HL-60 (cell line): ENCODE measurements at regions not wholly inside any gene's neighbourhood (a gene's known extent, or its start where the extent isn't known, plus 50 kb on each side); places are given as distances from the start of the nearest gene placed in this dataset.

ENCODE experiments used
- GABPA ChIP-seq: IDR thresholded peaks from 2 replicates; pipeline ENCODE4 v1.6.1; 2012; ENCODE audit warnings: low read depth
- POLR2AphosphoS5 ChIP-seq: IDR thresholded peaks from 2 replicates; pipeline ENCODE4 v1.6.1; 2012; ENCODE audit warnings: low read depth
- REST ChIP-seq: IDR thresholded peaks from 2 replicates; pipeline ENCODE4 v1.6.1; 2012; ENCODE audit warnings: low read depth; ENCODE audit not compliant: insufficient replicate concordance
- SPI1 ChIP-seq: IDR thresholded peaks from 2 replicates; pipeline ENCODE4 v1.6.1; 2012; ENCODE audit warnings: low read depth, mild to moderate bottlenecking, borderline replicate concordance
- TF ChIP-seq, protein P1 (sequence below): IDR thresholded peaks from one replicate; pipeline ENCODE4 v1.5.1; 2011; ENCODE audit warnings: low read length, control low read depth, inconsistent platforms; ENCODE audit not compliant: insufficient read depth

- TF ChIP-seq, protein P1, sequence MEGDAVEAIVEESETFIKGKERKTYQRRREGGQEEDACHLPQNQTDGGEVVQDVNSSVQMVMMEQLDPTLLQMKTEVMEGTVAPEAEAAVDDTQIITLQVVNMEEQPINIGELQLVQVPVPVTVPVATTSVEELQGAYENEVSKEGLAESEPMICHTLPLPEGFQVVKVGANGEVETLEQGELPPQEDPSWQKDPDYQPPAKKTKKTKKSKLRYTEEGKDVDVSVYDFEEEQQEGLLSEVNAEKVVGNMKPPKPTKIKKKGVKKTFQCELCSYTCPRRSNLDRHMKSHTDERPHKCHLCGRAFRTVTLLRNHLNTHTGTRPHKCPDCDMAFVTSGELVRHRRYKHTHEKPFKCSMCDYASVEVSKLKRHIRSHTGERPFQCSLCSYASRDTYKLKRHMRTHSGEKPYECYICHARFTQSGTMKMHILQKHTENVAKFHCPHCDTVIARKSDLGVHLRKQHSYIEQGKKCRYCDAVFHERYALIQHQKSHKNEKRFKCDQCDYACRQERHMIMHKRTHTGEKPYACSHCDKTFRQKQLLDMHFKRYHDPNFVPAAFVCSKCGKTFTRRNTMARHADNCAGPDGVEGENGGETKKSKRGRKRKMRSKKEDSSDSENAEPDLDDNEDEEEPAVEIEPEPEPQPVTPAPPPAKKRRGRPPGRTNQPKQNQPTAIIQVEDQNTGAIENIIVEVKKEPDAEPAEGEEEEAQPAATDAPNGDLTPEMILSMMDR = no peak
- no peak for TF ChIP-seq POLR2AphosphoS5
- no peak for TF ChIP-seq REST
- TF ChIP-seq GABPA = no peak
- TF ChIP-seq SPI1 = no peak
Measured at GRCh38 chr9:78422309-78422708, 125.4 kb downstream of the PSAT1 start.
